HCT116 (cell line): ENCODE measurements at regions not wholly inside any gene's neighbourhood (a gene's known extent, or its start where the extent isn't known, plus 50 kb on each side); places are given as distances from the start of the nearest gene placed in this dataset.

Experiments used
- ATAC-seq: fragments of 200-7000 bp; cut with Tn5 transposase; 2 replicates; pipeline ENCODE4 v1.9.1; 2020; ENCODE audit warnings: mild to moderate bottlenecking, moderate library complexity
- BruUV-seq: library from RNA; stranded (reverse); fragments of 400-500 nt; replicated peaks from 2 replicates; lab custom pipeline; 2021; lab: Mats Ljungman, UMichigan
- CTCF ChIA-PET: fragments of 300-600 bp; sonication (Branson Sonifier 250); formaldehyde crosslinking; loops from one replicate; lab custom pipeline; 2021; ENCODE audit warnings: antibody characterized with exemption; lab: Charles Lee
- POLR2A ChIA-PET: fragments of 300-600, 350-600 bp; sonication (Branson Sonifier 250); formaldehyde crosslinking; loops from one replicate; lab custom pipeline; 2021; ENCODE audit warnings: antibody characterized with exemption; lab: Charles Lee
- RAD21 ChIA-PET, 2 experiments: fragments of 300-600 bp; sonication (Branson Sonifier 250); formaldehyde crosslinking; loops; one replicate each; lab custom pipeline; 2023; ENCODE audit warnings: low total read pairs in 2 of 2; ENCODE audit not compliant: uncharacterized antibody in 2 of 2, unreplicated experiment in 2 of 2, low non-redundant PET in 1 of 2; lab: Charles Lee
- DNase-seq: peaks from one replicate; pipeline ENCODE4 v3.0.0-alpha.2; 2010; ENCODE audit warnings: low read depth, low spot score
- H2AFZ ChIP-seq: fragments of 200-600 bp; shearing (Covaris generic), sonication (generic); 2 replicates; pipeline ENCODE4 v1.6.1; 2017; ENCODE audit warnings: low read depth, mixed run types, mixed read lengths, antibody characterized with exemption, low read length; ENCODE audit not compliant: poor library complexity, severe bottlenecking
- H3K27ac ChIP-seq: 2 replicates; pipeline ENCODE4 v1.5.1; 2012; ENCODE audit warnings: low read depth, low read length
- H3K27me3 ChIP-seq: fragments of 200-600 bp; sonication (generic); 2 replicates; pipeline ENCODE4 v1.6.1; 2016; ENCODE audit warnings: mixed run types, low read length, mixed read lengths; ENCODE audit not compliant: insufficient read depth
- H3K36me3 ChIP-seq, 2 experiments: fragments of 200-500 bp in 1 of 2; fragments of 200-600 bp in 1 of 2; sonication (Bioruptor generic) in 1 of 2; sonication (generic) in 1 of 2; 2 replicates each; pipeline versions ENCODE4 v1.5.1 to v1.6.1; 2014 to 2016; ENCODE audit warnings: low read length in 2 of 2, inconsistent platforms in 1 of 2, mixed read lengths in 1 of 2, mixed run types in 1 of 2; ENCODE audit not compliant: insufficient read depth in 2 of 2, control insufficient read depth in 1 of 2
- H3K4me1 ChIP-seq, 2 experiments: fragments of 200-600 bp in 1 of 2; sonication (generic) in 1 of 2; 2 replicates each; pipeline versions ENCODE4 v1.5.1 to v1.6.1; 2012 to 2017; ENCODE audit warnings: low read length in 2 of 2, inconsistent platforms in 1 of 2, mild to moderate bottlenecking in 1 of 2, mixed read lengths in 1 of 2, mixed run types in 1 of 2, moderate library complexity in 1 of 2; ENCODE audit not compliant: insufficient read depth in 2 of 2, control insufficient read depth in 1 of 2
- H3K4me2 ChIP-seq: fragments of 200-600 bp; sonication (generic); 2 replicates; pipeline ENCODE4 v1.6.1; 2017; ENCODE audit warnings: mixed run types, low read length, mixed read lengths
- H3K4me3 ChIP-seq, 2 experiments: fragments of 200-600 bp in 1 of 2; sonication (generic) in 1 of 2; replicated peaks in 1 of 2; 2 replicates each; pipeline ENCODE4 v1.5.1; 2011 to 2016; ENCODE audit warnings: low read length in 2 of 2, control low read depth in 1 of 2, low read depth in 1 of 2, mild to moderate bottlenecking in 1 of 2, mixed read lengths in 1 of 2, mixed run types in 1 of 2
- H3K79me2 ChIP-seq: fragments of 200-600 bp; sonication (generic); 2 replicates; pipeline ENCODE4 v1.6.1; 2017; ENCODE audit warnings: mild to moderate bottlenecking, mixed run types, low read length, moderate library complexity, mixed read lengths; ENCODE audit not compliant: insufficient read depth
- H3K9ac ChIP-seq: fragments of 200-600 bp; sonication (generic); 2 replicates; pipeline ENCODE4 v1.6.1; 2016; ENCODE audit warnings: low read length, mixed read lengths
- H3K9me2 ChIP-seq: fragments of 200-600 bp; sonication (generic), shearing (Covaris generic); 2 replicates; pipeline ENCODE4 v1.6.1; 2017; ENCODE audit warnings: mixed run types, mild to moderate bottlenecking, moderate library complexity; ENCODE audit not compliant: insufficient read depth
- H3K9me3 ChIP-seq, 2 experiments: fragments of 200-500 bp in 1 of 2; fragments of 200-600 bp in 1 of 2; sonication (Bioruptor generic) in 1 of 2; sonication (generic) in 1 of 2; 2 replicates each; pipeline ENCODE4 v1.6.1; 2014 to 2017; ENCODE audit warnings: low read length in 2 of 2, mixed read lengths in 2 of 2, inconsistent platforms in 1 of 2, low read depth in 1 of 2, mild to moderate bottlenecking in 1 of 2, mixed run types in 1 of 2, moderate library complexity in 1 of 2; ENCODE audit not compliant: control insufficient read depth in 1 of 2, insufficient read depth in 1 of 2
- H4K20me1 ChIP-seq: fragments of 200-600 bp; sonication (generic), shearing (Covaris generic); 2 replicates; pipeline ENCODE4 v1.6.1; 2017; ENCODE audit warnings: mixed run types, mild to moderate bottlenecking, moderate library complexity; ENCODE audit not compliant: insufficient read depth
- CBX3 ChIP-seq: IDR thresholded peaks from 2 replicates; pipeline ENCODE4 v1.6.1; 2012; ENCODE audit warnings: low read depth
- EGR1 ChIP-seq: IDR thresholded peaks from 2 replicates; pipeline ENCODE4 v1.6.1; 2012; ENCODE audit warnings: low read depth
- EZH2phosphoT487 ChIP-seq: fragments of 200-600 bp; IDR thresholded peaks from 2 replicates; pipeline ENCODE4 v1.6.1; 2018; ENCODE audit warnings: antibody characterized with exemption, borderline replicate concordance
- intact Hi-C: fragments of 100-400 bp; cut with micrococcal nuclease; formaldehyde crosslinking; loops from 2 replicates; pipeline ENCODE4 v1.10.0; 2022
- TF ChIP-seq, protein P1 (sequence below): IDR thresholded peaks from 2 replicates; pipeline ENCODE4 v1.6.1; 2012; ENCODE audit warnings: low read depth

DNA sequence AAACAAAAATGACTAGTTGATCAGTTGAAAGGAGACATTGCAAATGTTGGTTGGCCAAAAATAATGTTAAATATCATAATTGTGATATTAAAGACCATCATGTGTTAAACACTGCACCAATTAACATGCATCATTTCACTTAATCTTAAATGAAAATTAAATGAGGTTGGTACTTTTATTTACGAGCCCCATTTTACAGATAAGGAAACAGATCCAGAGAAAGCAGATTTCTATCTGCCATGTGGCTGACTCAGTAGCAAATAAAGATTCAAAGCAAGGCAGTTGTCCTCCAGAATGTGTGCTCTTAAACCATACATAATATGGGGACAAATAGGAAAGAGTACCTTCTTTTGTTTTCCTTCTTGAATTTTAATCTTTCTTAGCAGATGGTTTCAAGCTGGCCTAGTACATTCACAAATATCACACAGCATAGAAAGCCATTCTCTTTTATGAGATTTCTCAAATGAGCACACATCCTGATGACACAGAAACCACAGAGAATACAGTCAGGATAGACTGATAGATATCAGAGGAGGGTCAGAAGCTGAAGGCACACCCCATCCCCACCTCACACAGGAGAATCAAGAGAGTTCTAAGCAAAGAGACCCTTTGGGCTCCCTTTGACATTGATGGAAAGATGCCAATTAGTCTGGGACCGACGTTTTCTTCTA is 647.9 kb upstream of the CAMK1G start:
- H2AFZ ChIP-seq, result no peak overlapping the region
- ChIA-PET RAD21 (no interaction called here), POLR2A (no interaction called here), CTCF (no interaction called here)
- DNase-seq (no peak), ATAC-seq (no peak)
- H4K20me1 ChIP-seq, result no peaks in the 10 kb centered on the region
- no peaks in the 10 kb centered on the region for H3K4me1 ChIP-seq
- no peak overlapping the region for H3K27ac ChIP-seq
- no peak overlapping the region for H3K4me3 ChIP-seq
- no peak overlapping the region for H3K4me2 ChIP-seq
- BruUV-seq, result no TSS peak
- no peaks in the 10 kb centered on the region; a peak in 1 of 4 replicates for H3K9me3 ChIP-seq
- H3K9me2 ChIP-seq, result no peaks in the 10 kb centered on the region
- intact Hi-C loops, result no loop called here
- H3K36me3 ChIP-seq, result no peaks in the 10 kb centered on the region
- no peak overlapping the region for H3K9ac ChIP-seq
- H3K79me2 ChIP-seq, result no peaks in the 10 kb centered on the region
- TF ChIP-seq EZH2phosphoT487, result no peak
- TF ChIP-seq CBX3, result no peak
- TF ChIP-seq, all 23 proteins: peak for 0
- H3K27me3 ChIP-seq, result no peaks in the 10 kb centered on the region

DNA sequence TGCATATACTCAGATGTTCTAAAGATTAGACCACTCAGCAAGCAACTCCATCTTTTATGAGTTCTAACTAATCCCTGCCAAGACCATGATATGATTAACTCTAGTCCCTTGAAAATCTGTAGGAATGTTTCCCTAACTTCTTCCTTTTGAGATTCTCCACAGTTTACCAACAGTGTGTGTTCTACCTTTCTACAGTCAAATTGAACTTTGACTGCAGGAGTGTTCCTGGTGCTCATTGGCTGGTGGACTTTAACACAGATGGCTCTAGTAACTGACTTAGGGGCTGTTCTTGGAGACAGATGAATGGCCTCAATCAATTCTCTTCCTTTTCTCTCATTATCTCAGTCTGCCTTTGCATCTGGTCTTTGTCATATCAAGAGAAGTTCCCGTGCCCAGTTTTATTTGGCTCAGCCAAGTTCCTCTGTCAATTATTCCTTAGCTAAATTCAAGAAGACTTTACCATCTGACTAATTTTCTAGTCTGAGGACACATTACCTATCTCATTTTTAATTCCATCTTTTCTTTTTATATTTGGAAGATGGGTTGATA is 643.9 kb upstream of the CAMK1G start:
- ATAC-seq (no peak), DNase-seq (no peak)
- Histone ChIP-seq H2AFZ (no peak overlapping the region), H3K36me3 (no peaks in the 10 kb centered on the region), H4K20me1 (no peaks in the 10 kb centered on the region), H3K27me3 (no peaks in the 10 kb centered on the region), H3K4me3 (no peak overlapping the region), H3K9ac (no peak overlapping the region), H3K4me1 (no peaks in the 10 kb centered on the region), H3K9me3 (no peaks in the 10 kb centered on the region), H3K27ac (no peak overlapping the region), H3K9me2 (no peaks in the 10 kb centered on the region), H3K79me2 (no peaks in the 10 kb centered on the region), H3K4me2 (no peak overlapping the region)
- ChIA-PET RAD21 (no interaction called here), POLR2A (no interaction called here), CTCF (no interaction called here)
- TF ChIP-seq, protein P1, sequence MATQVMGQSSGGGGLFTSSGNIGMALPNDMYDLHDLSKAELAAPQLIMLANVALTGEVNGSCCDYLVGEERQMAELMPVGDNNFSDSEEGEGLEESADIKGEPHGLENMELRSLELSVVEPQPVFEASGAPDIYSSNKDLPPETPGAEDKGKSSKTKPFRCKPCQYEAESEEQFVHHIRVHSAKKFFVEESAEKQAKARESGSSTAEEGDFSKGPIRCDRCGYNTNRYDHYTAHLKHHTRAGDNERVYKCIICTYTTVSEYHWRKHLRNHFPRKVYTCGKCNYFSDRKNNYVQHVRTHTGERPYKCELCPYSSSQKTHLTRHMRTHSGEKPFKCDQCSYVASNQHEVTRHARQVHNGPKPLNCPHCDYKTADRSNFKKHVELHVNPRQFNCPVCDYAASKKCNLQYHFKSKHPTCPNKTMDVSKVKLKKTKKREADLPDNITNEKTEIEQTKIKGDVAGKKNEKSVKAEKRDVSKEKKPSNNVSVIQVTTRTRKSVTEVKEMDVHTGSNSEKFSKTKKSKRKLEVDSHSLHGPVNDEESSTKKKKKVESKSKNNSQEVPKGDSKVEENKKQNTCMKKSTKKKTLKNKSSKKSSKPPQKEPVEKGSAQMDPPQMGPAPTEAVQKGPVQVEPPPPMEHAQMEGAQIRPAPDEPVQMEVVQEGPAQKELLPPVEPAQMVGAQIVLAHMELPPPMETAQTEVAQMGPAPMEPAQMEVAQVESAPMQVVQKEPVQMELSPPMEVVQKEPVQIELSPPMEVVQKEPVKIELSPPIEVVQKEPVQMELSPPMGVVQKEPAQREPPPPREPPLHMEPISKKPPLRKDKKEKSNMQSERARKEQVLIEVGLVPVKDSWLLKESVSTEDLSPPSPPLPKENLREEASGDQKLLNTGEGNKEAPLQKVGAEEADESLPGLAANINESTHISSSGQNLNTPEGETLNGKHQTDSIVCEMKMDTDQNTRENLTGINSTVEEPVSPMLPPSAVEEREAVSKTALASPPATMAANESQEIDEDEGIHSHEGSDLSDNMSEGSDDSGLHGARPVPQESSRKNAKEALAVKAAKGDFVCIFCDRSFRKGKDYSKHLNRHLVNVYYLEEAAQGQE, result no peak
- no peak for TF ChIP-seq EGR1
- intact Hi-C loops, result no loop called here
- BruUV-seq, result no TSS peak
